ENCODE measurements at regions not wholly inside any gene's neighbourhood (a gene's known extent, or its start where the extent isn't known, plus 50 kb on each side); places are given as distances from the start of the nearest gene placed in this dataset.
"Not testable (repeated sequence)": the region's sequence is repeated elsewhere in the genome, so short reads cannot be mapped to it uniquely, and the experiment has no call there.

DNA sequence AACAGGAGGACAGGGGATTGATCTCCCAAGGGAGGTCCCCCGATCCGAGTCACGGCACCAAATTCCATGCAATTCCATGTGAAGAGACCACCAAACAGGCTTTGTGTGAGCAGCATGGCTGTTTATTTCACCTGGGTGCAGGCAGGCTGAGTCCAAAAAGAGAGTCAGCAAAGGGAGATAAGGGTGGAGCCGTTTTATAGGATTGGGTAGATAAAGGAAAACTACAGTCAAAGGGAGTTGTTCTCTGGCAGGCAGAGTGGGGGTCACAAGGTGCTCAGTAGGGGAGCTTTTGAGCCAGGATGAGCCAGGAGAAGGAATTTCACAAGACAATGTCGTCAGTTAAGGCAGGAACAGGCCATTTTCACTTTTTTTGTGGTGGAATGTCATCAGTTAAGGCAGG is 752.7 kb downstream of the GALC start:
- DNase-seq (ENCODE audit: low read depth) = not testable (repeated sequence)

DNA sequence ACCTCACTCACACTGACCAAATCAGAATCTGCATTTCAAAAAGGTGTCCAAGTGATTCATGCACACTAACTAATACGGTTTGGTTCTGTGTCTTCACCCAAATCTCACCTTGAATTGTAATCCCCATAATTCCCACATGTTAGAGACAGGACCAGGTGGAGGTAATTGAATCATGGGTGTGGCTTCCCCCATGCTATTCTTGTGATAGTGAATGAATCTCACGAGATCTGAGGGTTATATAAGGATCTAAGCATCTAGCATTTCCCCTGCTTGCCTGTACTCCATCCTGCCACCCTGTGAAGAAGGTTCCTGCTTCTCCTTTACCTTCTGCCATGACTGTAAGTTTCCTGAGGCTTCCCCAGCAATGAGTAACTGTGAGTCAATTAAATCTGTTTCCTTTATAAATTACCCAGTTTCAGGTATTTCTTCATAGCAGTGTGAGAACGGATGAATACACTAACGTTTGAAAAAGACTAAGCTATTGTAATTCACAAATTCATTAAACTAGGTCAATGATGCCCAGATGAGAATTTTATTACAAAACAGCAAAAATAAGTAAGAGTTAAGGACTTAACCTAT is 759.1 kb downstream of the GALC start:
- peak; percentile 49 for DNase-seq (ENCODE audit: low read depth)

DNA sequence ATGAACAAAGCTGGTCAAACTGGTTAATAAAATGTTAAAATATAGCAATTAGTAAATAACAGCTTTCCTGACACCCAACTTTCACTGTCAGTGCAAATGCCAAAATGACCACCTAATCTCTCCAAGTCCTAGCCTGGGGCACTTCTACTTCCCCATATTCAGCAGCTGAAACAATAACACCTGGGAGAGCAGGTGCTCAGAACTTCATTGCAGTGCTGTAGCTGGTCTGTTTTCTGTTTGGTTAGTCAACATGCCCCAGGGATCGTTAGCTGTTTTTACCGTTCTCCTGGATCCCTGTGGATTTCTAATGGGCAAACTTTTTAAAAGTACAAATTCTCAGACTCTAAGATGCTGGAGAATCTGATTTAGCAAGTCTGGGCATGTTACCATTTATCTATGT is 759.7 kb downstream of the GALC start:
- peak; percentile 69 for DNase-seq (ENCODE audit: low read depth)

DNA sequence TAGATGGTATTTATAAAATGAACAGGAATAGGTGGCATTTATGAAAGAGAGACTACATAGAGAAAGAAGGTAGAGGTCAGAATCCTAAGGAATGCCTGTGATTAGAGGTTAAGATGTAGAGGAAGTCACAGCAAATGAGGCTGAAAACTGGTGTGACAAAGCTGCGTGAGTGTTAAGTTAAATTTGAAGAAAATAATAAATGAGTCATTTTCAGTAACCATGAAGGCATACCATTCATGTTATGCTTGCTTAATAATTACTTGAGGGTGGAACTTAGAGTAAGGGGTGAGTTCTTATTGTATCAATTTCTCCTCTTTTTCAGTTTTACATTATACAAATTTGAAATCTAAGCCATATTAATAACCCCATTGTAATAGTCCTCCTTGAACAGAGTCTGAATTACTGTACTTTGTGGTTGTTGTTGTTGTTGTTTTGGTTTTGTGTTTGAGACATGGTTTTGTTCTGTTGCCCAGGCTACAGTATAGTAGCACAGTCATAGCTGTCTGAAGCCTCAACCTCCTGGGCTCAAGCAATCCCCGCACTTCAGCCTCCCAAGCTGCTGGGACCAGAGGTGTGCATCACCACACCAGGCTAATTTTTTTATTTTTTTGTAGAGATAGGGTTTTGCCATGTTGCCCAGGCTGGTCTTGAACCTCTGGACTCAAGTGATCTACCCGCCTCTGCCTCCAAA is 761.5 kb downstream of the GALC start:
- DNase-seq (ENCODE audit: low read depth) = peak; percentile 84

DNA sequence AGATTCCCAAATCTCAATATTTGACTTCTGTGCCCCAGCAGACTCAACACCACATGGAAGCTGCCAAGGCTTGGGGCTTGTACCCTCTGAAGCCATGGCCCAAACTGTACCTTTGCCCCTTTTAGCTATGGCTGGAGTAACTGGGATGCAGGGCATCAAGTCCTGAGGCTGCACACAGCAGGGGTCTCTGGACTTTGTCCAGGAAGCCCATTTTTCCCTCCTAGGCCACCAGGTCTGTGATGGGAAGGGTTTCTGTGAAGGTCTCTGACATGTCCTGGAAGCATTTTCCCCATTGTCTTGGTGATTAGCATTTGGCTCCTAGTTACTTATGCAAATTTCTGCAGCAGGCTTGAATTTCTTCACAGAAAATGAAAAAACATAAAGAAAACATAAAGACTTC is 762.3 kb downstream of the GALC start:
- DNase-seq (ENCODE audit: low read depth) = no peak

DNA sequence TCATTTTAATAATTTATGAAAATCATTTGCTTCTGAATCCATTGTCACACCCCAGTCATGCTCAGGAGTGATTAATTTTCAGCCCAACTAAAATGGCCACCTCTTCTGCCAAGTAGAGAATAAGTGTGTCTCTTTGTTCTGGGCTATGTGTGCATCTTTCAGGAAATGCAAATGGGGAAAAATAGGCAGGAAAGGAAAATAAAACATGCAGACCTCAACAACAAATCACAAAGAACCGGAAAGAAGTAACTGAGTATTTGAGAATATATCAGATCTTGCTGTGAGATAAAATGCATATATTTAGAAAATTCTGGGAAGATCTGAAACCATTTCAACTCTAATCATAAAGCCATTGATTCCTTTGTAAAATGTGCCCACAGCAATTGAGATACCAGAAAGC is 763.9 kb downstream of the GALC start:
- no peak for DNase-seq (ENCODE audit: low read depth)

DNA sequence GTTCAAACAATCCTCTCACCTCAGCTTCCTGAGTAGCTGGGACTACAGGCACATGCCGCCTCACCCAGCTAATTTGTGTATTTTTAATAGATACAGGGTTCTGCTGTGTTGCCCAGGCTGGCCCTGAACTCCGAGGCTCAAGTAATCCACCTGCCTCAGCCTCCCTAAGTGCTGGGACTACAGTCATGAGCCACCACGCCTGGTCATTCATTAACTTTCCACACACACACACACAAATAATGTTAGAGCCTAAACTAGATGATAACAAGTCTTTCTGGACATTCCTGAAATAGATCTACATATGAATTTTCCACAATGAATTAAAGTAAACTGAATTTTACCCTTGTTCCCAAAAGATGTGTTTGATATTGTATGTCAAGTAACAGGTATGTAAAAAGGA is 776.0 kb downstream of the GALC start:
- peak; percentile 48 for DNase-seq (ENCODE audit: low read depth)

DNA sequence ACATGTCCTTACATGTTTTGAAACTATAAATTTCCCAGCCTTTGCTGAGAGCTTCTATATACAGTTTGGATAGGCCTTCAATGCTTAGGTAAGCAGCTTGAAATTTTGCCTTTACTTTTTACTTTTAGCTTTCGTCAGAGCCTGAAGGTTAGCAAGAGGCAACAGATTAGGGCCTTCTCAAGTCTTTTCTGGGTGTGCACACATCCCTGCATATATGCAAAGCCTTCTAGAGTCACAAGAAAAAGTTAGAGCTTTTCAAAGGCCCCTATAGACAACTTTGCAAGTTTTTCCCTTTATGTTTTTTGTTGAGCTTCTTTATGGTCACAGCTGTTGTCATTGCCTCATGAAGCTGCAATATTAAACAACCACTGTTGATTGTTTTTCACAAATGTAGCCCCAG is 778.4 kb downstream of the GALC start:
- DNase-seq (ENCODE audit: low read depth) = no peak

DNA sequence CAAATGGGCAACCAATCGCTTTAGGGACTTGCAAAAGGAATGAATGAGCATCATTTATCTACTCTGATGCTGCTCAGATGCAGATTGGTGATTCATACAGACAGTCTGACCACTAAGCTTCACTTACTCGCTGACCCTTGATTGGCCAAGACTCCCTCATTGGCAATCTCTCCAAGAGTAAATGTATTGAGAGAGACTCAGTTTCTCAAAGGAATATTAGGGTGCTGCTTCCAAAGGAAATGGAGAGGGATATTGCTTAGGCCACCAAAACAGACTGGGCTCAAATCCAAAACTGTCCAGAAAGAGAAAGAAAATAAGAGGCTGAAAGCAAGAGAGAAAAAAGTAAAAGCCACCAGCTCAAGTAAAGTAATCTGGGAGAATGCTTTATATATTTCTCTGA is 785.2 kb downstream of the GALC start:
- no peak for DNase-seq (ENCODE audit: low read depth)

DNA sequence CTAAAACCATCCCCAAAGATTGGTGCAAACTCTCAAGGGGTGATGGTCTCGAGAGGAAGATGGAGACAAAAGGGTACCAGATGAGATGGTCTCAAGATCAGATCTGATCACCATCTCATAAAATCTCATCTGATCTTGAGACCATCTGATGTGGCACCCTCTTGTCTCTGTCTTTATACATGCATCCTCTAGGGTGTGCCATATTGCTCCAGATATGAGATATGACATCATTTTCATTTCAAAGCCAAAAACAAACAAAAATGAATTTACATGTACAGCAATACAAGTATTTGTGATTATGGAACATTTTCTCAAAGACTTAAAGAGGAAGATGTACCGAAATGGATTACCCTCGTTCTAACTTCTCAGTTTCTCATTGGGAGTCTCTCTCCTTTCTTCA is 787.2 kb downstream of the GALC start:
- no peak for DNase-seq (ENCODE audit: low read depth)

DNA sequence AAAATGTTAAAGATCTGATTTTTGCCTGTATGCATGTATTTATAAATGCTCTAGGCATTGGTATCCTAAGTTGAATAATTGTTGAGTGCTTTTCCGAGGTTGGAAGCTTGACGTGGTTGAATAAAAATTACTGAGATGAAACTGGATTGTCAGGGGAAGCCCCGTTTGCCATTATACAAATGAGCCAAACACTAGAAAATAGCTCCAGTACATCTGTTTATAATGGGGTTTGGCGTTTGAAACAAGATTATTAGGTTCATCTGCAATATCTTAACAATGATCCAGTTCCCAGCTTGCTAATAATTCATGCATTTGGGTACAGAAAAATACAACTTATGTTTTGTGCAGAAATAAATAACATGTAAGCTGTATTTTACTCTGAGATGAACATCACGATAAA is 789.6 kb downstream of the GALC start:
- DNase-seq (ENCODE audit: low read depth) = no peak

DNA sequence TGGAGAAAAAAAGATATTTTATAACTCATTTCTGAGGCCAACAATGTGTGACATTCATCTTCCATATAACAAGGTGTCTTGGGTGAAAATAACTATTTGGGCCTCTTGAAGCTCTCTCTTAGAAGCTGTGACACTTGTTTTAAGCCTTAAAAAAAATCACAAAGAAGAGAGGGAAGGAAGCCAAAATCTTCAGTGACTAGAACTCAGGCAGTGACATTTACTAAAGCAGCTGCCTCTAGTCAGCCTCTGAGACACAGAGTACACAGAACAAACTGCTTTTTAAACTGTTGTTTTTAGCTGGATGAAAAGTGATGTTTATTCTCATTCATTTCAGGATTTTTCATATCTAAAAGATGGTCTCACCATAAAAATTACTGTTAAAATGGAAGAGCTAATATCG is 793.6 kb downstream of the GALC start:
- no peak for DNase-seq (ENCODE audit: low read depth)

DNA sequence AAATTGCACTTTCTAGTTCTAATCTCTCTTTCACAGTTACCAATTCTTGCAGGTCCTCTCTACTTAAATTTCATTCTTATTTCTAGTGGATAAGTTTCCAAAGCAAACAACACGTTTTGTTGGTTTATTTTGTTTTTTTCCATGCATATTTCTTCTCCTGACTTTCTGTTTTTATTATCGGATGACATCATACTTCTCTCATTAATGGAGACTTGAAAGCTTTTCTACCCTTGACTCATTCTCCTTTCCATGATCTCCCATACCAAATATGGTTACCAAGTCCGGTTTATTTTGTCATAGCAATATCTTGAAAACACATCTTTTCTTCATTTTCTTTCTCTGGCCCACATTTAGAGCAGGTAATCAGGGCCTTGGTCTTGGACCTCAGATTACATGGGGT is 796.5 kb downstream of the GALC start:
- peak; percentile 2 for DNase-seq (ENCODE audit: low read depth)

DNA sequence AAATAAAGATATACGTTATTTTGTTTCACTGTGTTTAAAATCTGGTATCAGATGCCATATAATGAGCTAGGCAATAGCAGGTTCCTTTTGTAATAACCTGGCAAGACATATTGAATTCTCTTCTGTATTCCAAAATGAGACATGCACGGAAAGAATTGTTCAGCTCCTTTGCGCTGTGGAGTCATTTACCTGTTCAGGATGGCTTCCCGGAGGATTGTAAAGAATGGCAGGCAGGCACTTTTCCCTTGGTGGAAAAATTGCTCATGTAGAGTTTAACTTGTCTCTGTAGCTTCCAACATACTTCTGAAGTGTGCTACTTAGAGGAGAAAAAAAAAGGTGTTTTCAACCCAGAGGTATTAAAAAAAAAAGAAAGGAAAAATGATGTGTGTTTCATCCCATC is 805.2 kb downstream of the GALC start:
- no peak for DNase-seq (ENCODE audit: low read depth)

DNA sequence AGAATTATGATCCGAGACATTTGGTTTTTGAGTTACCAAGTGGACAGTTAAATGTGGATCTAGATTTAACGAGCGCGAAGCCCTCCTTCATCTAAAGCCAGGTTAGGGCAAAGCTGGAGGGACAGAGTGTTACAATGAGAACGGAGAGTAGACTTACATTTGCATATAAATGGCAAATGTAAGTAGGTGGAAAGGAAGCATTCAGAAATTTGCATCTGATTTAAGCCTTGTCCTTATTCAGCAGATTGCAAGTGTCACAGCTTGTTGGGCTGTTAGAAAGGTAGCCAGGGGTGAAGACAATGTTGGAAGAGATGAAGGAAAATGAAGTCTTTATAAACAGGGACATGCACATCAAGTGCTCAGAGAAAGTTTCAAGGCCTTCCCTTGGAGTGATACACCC is 806.2 kb downstream of the GALC start:
- peak; percentile 14 for DNase-seq (ENCODE audit: low read depth)

DNA sequence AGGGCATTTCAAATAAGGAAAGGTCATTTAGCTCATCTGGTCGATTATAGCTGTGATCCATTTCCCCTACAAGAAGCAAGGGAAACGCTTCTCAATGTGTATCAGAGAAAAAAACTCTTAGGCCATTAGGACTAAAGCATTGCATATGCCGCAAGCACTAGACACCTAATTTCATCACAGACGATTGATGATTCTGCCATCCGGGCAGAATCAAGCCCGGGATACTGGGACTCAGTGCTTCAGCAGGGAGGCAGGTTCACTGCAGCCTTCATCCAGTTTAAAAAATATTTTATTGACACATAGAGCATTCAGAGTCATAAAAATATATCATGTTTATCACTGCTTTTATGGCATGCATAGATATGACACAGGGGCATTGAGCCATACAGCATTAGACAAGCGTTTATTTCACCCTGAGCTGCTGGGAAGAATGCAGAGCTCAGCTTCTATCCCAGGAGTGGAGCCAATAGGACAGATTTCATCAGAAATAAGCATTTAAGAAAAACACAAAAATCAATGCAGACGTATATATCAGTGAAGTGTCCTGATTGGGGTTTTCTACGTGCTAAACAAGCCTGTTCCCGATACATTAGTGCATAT is 806.9 kb downstream of the GALC start:
- no peak for DNase-seq (ENCODE audit: low read depth)

DNA sequence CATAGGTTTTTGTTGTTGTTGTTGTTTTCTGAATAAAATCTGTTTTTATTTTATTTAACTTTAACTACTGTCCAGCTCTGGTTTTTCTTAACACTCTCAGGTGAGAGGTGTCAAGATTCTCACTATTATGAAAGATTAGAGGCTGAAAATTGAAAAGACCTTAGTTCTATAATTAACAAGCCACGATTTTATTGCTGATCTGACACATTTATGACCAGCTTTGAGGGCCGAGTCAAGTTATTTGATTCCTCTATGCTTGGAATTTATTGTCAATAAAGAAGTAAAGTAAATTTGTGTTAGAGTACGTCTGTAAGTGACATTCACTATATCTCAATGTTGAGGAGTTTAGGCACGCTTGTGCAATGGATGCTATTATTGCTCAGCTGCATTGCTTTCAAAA is 808.8 kb downstream of the GALC start:
- DNase-seq (ENCODE audit: low read depth) = no peak

DNA sequence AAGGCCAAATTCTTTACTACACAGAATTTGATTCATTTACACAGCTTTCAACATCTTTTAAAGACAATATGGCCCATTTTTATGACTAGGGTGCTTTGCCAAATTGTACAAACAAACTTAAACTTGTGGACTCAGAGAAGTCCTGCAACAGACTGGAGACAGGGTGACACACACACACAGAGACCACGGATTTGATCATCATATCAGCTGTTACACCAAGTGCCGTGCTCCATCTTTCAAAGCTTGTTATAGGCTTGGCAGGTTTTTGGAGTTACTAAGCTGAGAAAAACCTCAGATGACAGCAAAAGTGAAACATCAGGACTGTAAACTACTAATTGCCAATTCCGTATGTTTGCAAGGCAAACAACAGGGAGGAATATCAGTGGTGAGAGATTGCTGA is 811.7 kb downstream of the GALC start:
- no peak for DNase-seq (ENCODE audit: low read depth)

DNA sequence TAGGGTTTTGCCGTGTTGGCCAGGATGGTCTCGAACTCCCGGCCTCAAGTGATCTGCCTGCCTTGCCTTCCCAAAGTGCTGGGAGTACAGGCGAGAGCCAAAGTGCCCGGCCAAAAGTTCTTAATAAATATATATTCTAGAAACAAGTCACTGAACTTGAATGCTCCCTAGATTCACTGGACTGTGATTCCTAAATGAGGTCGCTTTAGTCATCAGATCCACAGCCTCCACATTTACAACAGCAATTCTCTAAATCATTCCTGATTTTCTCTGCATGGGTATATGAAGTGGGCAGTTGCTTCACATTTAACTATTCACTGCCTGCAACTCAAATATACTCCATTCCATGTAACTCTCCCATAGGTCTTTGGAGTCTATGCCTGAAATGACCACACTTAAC is 813.0 kb downstream of the GALC start:
- DNase-seq (ENCODE audit: low read depth) = peak; percentile 84

DNA sequence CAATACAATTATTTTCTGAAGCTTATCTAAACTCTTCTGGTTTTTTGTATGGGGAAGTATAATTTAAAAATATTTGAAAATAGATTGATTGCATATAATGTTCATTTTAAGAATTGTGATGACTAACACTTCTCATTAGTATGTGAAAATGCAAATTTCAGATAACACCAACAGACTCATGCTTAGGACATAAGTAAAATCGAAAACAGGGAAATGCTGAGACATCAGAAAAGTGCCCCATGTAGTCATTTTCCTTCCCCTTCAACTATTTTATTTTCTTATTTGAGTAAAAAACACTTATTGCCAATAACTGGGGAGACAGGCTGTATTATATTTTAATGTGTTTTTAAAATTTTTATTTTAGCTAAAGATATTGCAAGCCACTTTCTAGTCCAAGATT is 814.7 kb downstream of the GALC start:
- DNase-seq (ENCODE audit: low read depth) = no peak

DNA sequence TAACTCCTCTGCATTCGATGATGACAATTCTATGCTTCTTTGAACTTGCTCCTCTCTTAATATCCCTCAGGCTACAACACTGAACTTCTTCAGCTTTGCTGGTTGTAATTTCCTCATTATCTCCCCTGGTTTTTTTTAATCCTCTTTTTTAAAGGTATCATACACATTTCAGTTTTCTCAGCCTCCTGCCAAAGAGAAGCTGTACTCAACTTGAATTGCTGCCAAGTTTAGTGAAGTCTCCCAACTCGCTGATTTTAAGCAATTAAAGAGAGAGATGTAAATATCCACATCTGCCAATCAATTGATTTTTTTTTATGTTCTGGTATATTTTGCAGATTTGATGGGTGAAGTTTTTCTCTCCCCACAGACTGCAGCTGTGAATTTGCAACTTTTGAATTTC is 817.8 kb downstream of the GALC start:
- DNase-seq (ENCODE audit: low read depth) = no peak

DNA sequence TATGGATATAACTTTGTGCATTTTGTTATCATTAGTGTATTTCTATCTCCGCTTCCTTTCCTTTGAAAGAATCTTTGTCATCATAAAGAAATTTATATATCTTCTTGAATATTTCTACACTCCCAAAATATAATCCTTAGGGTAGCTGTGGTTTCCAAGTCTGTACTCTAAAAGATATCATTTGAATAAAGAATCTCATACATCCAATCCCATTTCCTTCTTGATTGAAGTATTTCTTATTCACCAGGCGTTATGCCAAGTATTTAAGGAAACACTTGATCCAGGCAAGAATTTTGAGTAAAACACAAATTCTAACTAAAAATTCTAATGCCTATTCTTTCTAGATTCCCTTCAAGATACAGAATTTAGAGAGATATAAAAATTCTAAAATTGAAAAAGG is 821.8 kb downstream of the GALC start:
- no peak for DNase-seq (ENCODE audit: low read depth)

DNA sequence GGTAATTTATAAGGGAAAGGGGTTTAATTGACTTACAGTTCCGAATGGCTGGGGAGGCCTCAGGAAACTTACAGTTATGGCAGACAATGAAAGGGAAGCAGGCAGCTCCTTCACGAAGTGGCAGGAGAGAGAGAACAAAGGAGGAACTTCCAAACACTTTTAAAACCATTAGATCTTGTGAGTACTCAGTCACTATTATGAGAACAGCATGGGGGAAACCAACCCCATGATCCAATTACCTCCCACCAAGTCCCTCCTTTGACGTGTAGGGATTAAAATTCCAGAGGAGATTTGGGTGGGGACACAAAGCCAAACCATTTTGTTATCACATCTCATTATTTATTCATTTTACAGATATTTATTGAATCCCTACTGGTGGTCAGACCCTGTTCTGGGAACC is 822.8 kb downstream of the GALC start:
- no peak for DNase-seq (ENCODE audit: low read depth)

DNA sequence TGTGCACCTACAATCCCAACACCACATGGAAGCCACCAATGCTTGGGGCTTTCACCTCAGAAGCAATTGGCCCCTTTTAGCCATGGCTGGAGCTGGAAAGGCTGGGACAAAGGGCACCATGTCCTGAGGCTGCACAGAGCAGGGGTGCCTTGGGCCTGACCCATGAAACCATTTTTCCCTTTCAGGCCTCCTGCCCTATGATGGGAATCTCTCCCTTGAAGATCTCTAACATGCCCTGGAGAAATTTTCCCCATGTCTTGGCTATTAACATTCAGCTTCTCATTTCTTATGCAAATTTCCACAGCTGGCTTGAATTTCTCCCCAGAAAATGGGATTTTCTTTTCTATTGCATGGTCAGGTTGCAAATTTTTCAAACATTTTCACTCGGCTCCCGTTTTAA is 823.6 kb downstream of the GALC start:
- DNase-seq (ENCODE audit: low read depth) = no peak

Measured in renal cortical epithelial cell (primary cell).